RWPE1 (cell line): ENCODE measurements at regions not wholly inside any gene's neighbourhood (a gene's known extent, or its start where the extent isn't known, plus 50 kb on each side); places are given as distances from the start of the nearest gene placed in this dataset.

Source experiments
- CTCF ChIA-PET: fragments of 350-600 bp; sonication (Branson Sonifier 250); formaldehyde crosslinking; extraction: SDS; loops from one replicate; lab custom pipeline; 2021; lab: Yijun Ruan, JAX
- POLR2A ChIA-PET: fragments of 400-600 bp; formaldehyde crosslinking; extraction: SDS; loops from one replicate; lab custom pipeline; 2020; ENCODE audit warnings: antibody characterized with exemption; ENCODE audit not compliant: low non-redundant PET; lab: Yijun Ruan, JAX
- DNase-seq: peaks from one replicate; pipeline ENCODE4 v3.0.0; 2012; ENCODE audit warnings: low spot score
- H3K27ac ChIP-seq: fragments of 450-650 bp; 2 replicates; pipeline ENCODE4 v1.5.1; 2017
- TF ChIP-seq, protein P1 (sequence below): fragments of 450-650 bp; conservative IDR thresholded peaks from 2 replicates; pipeline ENCODE4 v1.5.1; 2017; ENCODE audit warnings: low read depth, mild to moderate bottlenecking

DNA sequence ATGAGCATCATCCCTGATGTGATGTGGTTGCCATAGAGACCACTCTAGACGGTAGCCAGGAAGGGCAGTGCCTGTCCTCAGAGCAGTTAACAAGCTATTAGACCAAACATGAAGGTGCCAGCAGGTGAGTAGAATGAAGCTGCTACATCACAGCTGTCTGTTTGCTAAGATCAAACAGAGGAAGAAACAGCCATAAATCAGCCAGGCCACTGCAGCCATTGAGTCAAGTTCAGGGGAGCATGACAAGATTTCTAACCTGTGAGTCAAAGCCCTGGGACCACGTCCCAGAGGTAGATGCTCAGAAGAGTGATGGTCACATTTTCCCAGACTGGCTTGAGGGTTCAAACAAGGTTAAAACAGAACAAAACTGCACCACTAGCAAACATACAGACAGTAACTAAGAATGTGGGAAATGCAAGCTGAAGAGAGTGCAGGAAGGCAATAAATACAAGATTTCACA is 450.6 kb upstream of the DAB1 start:
- POLR2A ChIA-PET: no interaction called here
- CTCF ChIA-PET: no interaction called here

DNA sequence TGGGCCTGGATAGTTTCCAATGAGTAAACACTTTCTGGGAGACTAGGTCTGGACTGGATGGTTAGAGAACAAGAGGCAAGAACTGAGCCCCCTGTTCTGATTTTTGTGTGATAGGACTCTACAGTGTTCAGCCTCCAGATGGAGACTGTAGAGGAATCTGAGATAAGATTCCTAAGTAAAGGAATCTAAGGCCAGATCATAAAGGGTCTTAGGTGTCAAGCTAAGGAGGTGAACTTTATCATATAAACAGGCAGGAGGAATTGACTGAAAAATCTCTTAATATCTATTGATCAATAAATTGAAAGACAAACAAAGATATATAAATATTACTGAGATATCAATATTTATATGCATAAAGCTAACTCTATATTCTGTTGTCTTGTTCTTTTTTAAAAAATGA is 449.1 kb upstream of the DAB1 start:
- H3K27ac ChIP-seq: no peak overlapping the region
- CTCF ChIA-PET: interaction anchor here (0.6 to 0.7 kb wide), 2 partner anchors 453 to 1077 kb away, joined by 3 read pairs; no protein-coding TSS in a partner anchor
- TF ChIP-seq, protein P1, sequence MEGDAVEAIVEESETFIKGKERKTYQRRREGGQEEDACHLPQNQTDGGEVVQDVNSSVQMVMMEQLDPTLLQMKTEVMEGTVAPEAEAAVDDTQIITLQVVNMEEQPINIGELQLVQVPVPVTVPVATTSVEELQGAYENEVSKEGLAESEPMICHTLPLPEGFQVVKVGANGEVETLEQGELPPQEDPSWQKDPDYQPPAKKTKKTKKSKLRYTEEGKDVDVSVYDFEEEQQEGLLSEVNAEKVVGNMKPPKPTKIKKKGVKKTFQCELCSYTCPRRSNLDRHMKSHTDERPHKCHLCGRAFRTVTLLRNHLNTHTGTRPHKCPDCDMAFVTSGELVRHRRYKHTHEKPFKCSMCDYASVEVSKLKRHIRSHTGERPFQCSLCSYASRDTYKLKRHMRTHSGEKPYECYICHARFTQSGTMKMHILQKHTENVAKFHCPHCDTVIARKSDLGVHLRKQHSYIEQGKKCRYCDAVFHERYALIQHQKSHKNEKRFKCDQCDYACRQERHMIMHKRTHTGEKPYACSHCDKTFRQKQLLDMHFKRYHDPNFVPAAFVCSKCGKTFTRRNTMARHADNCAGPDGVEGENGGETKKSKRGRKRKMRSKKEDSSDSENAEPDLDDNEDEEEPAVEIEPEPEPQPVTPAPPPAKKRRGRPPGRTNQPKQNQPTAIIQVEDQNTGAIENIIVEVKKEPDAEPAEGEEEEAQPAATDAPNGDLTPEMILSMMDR: no peak
- no peak for DNase-seq
- POLR2A ChIA-PET: no interaction called here

More for the DNA sequence above, 450.6 kb upstream of the DAB1 start:
- no peak for DNase-seq
- H3K27ac ChIP-seq: no peak overlapping the region
- TF ChIP-seq, protein P1: no peak

GRCh38 chr1:57868908-57869307 is 445.0 kb upstream of the DAB1 start:
- TF ChIP-seq, protein P1: no peak
- POLR2A ChIA-PET: no interaction called here
- no peak for DNase-seq
- CTCF ChIA-PET: interaction anchor here (0.6 kb wide), 1 partner anchor 47 kb away, joined by 3 read pairs; no protein-coding TSS in a partner anchor
- no peak overlapping the region for H3K27ac ChIP-seq

GRCh38 chr1:57868239-57868638 is 444.4 kb upstream of the DAB1 start:
- no peak for DNase-seq
- ChIA-PET CTCF (no interaction called here), POLR2A (no interaction called here)
- no peak overlapping the region for H3K27ac ChIP-seq
- TF ChIP-seq, protein P1: no peak

DNA sequence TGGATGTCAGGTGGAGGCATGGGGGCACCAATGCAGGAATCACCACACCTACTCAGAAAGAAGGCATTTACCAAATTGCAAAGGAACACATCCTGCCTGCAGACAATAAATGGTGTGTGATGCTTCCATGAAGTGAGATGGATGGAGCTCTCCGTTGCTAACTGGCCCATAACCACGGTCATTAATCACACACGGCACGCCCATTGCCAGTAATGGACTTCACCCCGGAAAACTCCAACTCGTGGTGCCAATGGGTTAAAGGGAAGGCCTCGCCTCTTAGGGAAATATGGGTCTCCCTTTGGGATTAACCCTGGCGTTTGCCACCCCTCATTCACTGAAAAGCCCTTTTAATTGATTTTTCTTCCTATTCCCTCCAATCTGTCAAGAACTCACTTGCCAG is 443.1 kb upstream of the DAB1 start:
- DNase-seq: no peak
- ChIA-PET POLR2A (no interaction called here), CTCF (no interaction called here)
- H3K27ac ChIP-seq: no peak overlapping the region
- TF ChIP-seq, protein P1: no peak

- TF ChIP-seq, protein P1: no peak
- no peak for DNase-seq
- no peak overlapping the region for H3K27ac ChIP-seq
- ChIA-PET CTCF (interaction anchor here (0.6 kb wide), 2 partner anchors 65 to 456 kb away, joined by 3 to 4 read pairs; no protein-coding TSS in a partner anchor), POLR2A (no interaction called here)
Measured at GRCh38 chr1:57860931-57861565, 437.2 kb upstream of the DAB1 start.
